Ishikawa (cell line): ENCODE measurements at regions not wholly inside any gene's neighbourhood (a gene's known extent, or its start where the extent isn't known, plus 50 kb on each side); places are given as distances from the start of the nearest gene placed in this dataset.

ENCODE experiments used
- CEBPB ChIP-seq: IDR thresholded peaks from 2 replicates; pipeline ENCODE4 v1.6.1; 2012
- CREB1 ChIP-seq: IDR thresholded peaks from 2 replicates; pipeline ENCODE4 v1.6.1; 2012; ENCODE audit warnings: low read depth
- EGR1 ChIP-seq: IDR thresholded peaks from 2 replicates; pipeline ENCODE4 v1.6.1; 2012
- EP300 ChIP-seq: IDR thresholded peaks from 2 replicates; pipeline ENCODE4 v1.6.1; 2012; ENCODE audit warnings: borderline replicate concordance
- FOXM1 ChIP-seq: IDR thresholded peaks from 2 replicates; pipeline ENCODE4 v1.6.1; 2012; ENCODE audit warnings: low read depth, borderline replicate concordance
- MAX ChIP-seq: IDR thresholded peaks from 2 replicates; pipeline ENCODE4 v1.6.1; 2012
- NFIC ChIP-seq: IDR thresholded peaks from 2 replicates; pipeline ENCODE4 v1.6.1; 2012
- RAD21 ChIP-seq: IDR thresholded peaks from 2 replicates; pipeline ENCODE4 v1.6.1; 2012; ENCODE audit warnings: low read depth
- REST ChIP-seq: IDR thresholded peaks from 2 replicates; pipeline ENCODE4 v1.6.1; 2012; ENCODE audit warnings: low read depth, mild to moderate bottlenecking
- TAF1 ChIP-seq: IDR thresholded peaks from 2 replicates; pipeline ENCODE4 v1.6.1; 2012; ENCODE audit warnings: low read depth, mild to moderate bottlenecking
- TCF12 ChIP-seq: IDR thresholded peaks from 2 replicates; pipeline ENCODE4 v1.6.1; 2012; ENCODE audit warnings: low read depth
- TEAD4 ChIP-seq: IDR thresholded peaks from 2 replicates; pipeline ENCODE4 v1.6.1; 2012
- USF1 ChIP-seq: IDR thresholded peaks from 2 replicates; pipeline ENCODE4 v1.6.1; 2012
- YY1 ChIP-seq: IDR thresholded peaks from 2 replicates; pipeline ENCODE4 v1.6.1; 2012; ENCODE audit warnings: low read depth
- ZBTB7A ChIP-seq: IDR thresholded peaks from 2 replicates; pipeline ENCODE4 v1.6.1; 2012; ENCODE audit warnings: low read depth

GRCh38 chr5:2563046-2563445, 188.4 kb downstream of the IRX2 start:
- no peak for TF ChIP-seq MAX
- TF ChIP-seq TCF12, result no peak
- TF ChIP-seq NFIC, result no peak
- no peak for TF ChIP-seq TAF1
- no peak for TF ChIP-seq CEBPB
- TF ChIP-seq YY1, result no peak
- TF ChIP-seq REST, result no peak
- TF ChIP-seq TEAD4, result no peak
- no peak for TF ChIP-seq FOXM1
- no peak for TF ChIP-seq CREB1
- TF ChIP-seq EGR1, result no peak
- no peak for TF ChIP-seq RAD21
- no peak for TF ChIP-seq EP300
- no peak for TF ChIP-seq USF1
- no peak for TF ChIP-seq ZBTB7A

- TF ChIP-seq TAF1 (no peak), EP300 (no peak), USF1 (no peak), FOXM1 (no peak), REST (no peak), RAD21 (no peak), TEAD4 (no peak), CEBPB (no peak), NFIC (no peak), TCF12 (no peak), YY1 (no peak), ZBTB7A (no peak), CREB1 (no peak)
Observed at GRCh38 chr5:2562036-2562435, 189.4 kb downstream of the IRX2 start.

- TF ChIP-seq TCF12 (no peak), TAF1 (no peak), YY1 (no peak), RAD21 (no peak), FOXM1 (no peak), MAX (no peak)
Observed at GRCh38 chr5:2560435-2560834, 191.0 kb downstream of the IRX2 start.

GRCh38 chr5:2557435-2557834, 194.0 kb downstream of the IRX2 start:
- no peak for TF ChIP-seq TAF1
- no peak for TF ChIP-seq FOXM1
- TF ChIP-seq CEBPB, result no peak

GRCh38 chr5:2556375-2556966, 195.0 kb downstream of the IRX2 start:
- TF ChIP-seq MAX, result no peak
- TF ChIP-seq EGR1, result no peak
- no peak for TF ChIP-seq TAF1
- no peak for TF ChIP-seq NFIC
- TF ChIP-seq REST, result no peak
- TF ChIP-seq ZBTB7A, result no peak
- no peak for TF ChIP-seq EP300
- TF ChIP-seq CREB1, result no peak
- no peak for TF ChIP-seq CEBPB
- no peak for TF ChIP-seq FOXM1
- no peak for TF ChIP-seq USF1
- no peak for TF ChIP-seq YY1
- TF ChIP-seq TCF12, result no peak
